K562 (cell line): ENCODE measurements at regions not wholly inside any gene's neighbourhood (a gene's known extent, or its start where the extent isn't known, plus 50 kb on each side); places are given as distances from the start of the nearest gene placed in this dataset.

Experiments used
- BCOR ChIP-seq: fragments of 450-650 bp; IDR thresholded peaks from 2 replicates; pipeline ENCODE4 v1.6.1; 2016
- EZH2 ChIP-seq: IDR thresholded peaks from 2 replicates; pipeline ENCODE4 v1.6.1; 2012; ENCODE audit warnings: low read depth, mild to moderate bottlenecking, inconsistent platforms, low read length, borderline replicate concordance
- HCFC1 ChIP-seq: IDR thresholded peaks from 2 replicates; pipeline ENCODE4 v1.6.1; 2012; ENCODE audit warnings: low read depth, low read length, improper control_type of control experiment
- LEF1 ChIP-seq: fragments of 450-650 bp; IDR thresholded peaks from 2 replicates; pipeline ENCODE4 v1.6.1; 2016; ENCODE audit warnings: mild to moderate bottlenecking
- MED1 ChIP-seq: sonication (generic); formaldehyde crosslinking; IDR thresholded peaks from 2 replicates; pipeline ENCODE4 v1.8.1; 2023; ENCODE audit warnings: missing genetic modification reagents, borderline replicate concordance
- TRIM28 ChIP-seq: fragments of 450-650 bp; IDR thresholded peaks from 2 replicates; pipeline ENCODE4 v1.6.1; 2017

- TF ChIP-seq BCOR (no peak), MED1 (no peak), LEF1 (no peak), HCFC1 (no peak), EZH2 (no peak), TRIM28 (no peak)
Observed at GRCh38 chr3:192042116-192042515, 581.2 kb downstream of the PYDC2 start.
